ENCODE measurements at regions not wholly inside any gene's neighbourhood (a gene's known extent, or its start where the extent isn't known, plus 50 kb on each side); places are given as distances from the start of the nearest gene placed in this dataset.

DNA sequence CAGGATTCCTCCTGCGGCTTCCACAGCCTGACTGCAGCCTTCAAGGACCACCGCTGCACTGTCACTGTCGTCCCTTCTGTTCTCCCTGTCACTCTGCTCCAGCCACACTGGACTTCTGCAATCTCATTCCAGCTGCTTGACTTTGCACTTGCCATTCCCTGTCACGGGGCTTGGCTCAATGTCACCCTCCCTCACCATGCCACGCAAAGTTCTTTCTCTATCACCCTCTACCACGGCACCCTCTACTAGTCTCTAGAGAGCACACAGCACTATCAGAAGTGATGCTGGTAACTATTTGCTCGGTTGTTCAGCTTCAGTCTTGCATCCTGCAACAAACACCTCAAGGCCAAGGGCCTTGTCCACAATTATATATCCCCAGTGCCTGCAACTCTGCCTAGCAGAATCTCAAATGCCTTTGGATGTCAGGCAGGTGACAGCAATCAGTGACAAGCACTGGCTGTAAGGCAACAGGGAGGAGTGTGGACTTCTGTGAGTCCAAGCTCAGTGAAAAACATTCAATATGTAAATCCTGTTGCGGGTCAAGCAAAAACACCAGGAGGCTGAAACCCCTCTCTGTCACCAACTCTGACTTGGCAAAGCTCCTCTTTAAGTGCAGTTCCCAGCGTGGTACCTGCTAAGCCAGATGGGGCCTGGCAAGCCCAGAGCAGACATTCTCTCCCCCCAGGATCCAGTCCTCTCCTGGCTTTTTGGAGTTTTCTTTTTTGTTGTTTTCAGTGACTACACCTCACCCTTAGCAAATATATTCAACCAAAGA is 259.9 kb downstream of the FGFR2 start:
- WGBS, 2 donors, result 85 to 89% methylated on average over 8 to 9 of the region's 9 CpGs
- ATAC-seq (no peak), DNase-seq (no peak)
- intact Hi-C loops (cut with DNase I), result no loop called here
- Histone ChIP-seq H3K9me3 (no peaks in the 10 kb centered on the region), H3K36me3 (replicated peaks in 1 of 2; ENCODE audit: insufficient read depth in 1 of 2, low read depth in 2 of 2) (no peaks in the 10 kb centered on the region), H3K27ac (no peak overlapping the region), H3K4me3 (no peak overlapping the region), H3K27me3 (no peaks in the 10 kb centered on the region), H3K4me1 (peaks cover 19% of the 10 kb centered on the region)
- TF ChIP-seq, protein P1, sequence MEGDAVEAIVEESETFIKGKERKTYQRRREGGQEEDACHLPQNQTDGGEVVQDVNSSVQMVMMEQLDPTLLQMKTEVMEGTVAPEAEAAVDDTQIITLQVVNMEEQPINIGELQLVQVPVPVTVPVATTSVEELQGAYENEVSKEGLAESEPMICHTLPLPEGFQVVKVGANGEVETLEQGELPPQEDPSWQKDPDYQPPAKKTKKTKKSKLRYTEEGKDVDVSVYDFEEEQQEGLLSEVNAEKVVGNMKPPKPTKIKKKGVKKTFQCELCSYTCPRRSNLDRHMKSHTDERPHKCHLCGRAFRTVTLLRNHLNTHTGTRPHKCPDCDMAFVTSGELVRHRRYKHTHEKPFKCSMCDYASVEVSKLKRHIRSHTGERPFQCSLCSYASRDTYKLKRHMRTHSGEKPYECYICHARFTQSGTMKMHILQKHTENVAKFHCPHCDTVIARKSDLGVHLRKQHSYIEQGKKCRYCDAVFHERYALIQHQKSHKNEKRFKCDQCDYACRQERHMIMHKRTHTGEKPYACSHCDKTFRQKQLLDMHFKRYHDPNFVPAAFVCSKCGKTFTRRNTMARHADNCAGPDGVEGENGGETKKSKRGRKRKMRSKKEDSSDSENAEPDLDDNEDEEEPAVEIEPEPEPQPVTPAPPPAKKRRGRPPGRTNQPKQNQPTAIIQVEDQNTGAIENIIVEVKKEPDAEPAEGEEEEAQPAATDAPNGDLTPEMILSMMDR (IDR thresholded peaks at IDR 0.05), result no peak
- TF ChIP-seq POLR2A (IDR thresholded peaks at IDR 0.05), result no peak

DNA sequence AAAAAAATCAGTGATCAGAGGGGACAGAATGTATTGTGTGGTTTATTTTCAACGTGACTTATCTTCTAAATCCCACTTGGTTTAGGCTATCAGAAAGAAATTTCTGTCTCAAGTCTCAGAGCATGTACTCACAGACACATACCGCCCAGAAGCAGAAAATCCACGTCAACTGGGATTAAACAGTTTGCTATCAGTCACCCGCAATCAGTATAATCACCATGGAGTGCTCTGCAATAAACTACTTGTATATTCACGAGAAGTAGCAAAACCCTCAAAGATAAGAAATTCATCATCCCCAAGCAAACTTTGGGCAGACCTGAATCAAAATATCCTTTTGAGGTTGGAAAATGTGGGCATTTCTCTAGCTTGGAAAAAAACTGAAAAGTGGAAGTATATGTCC is 259.1 kb downstream of the FGFR2 start:
- no peak for ATAC-seq

DNA sequence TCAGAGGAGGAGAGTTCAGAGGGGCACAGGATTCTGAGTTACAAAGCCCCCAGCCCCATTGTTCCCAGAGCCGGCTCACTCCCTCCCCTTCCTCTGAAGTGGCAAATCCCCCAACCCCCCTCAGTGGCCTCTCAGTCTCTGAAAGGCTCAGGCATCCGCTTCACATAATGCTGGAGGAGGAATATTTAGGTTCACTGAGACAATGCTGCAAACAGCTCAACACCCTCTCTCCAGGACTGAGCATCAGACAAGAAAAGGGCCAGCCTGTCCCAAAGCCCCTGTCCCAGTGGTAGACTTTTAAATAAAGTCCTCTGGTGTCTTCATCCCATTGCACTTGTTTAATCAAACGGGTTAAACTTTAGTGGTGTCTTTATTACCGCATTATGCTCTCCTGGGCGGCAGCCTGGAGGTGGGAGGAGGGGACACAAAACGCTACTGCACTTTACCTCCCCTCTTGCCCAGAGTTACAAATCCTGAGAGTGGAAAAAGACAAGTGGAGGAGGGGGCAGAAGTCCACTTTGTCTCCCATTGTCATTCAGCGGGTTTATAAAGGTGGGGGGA is 257.9 kb downstream of the FGFR2 start:
- WGBS, 2 donors, result 39 to 55% methylated on average over 7 of the region's 7 CpGs

More for the DNA sequence above, 259.1 kb downstream of the FGFR2 start:
- no peaks in the 10 kb centered on the region for H3K36me3 ChIP-seq (replicated peaks in 1 of 2; ENCODE audit: insufficient read depth in 1 of 2, low read depth in 2 of 2)
- TF ChIP-seq, protein P1 (IDR thresholded peaks at IDR 0.05), result no peak
- TF ChIP-seq POLR2A (IDR thresholded peaks at IDR 0.05), result no peak
- no peaks in the 10 kb centered on the region for H3K9me3 ChIP-seq
- H3K4me3 ChIP-seq, result no peak overlapping the region
- intact Hi-C loops (cut with DNase I), result no loop called here
- 79% methylated on average over 5 of the region's 5 CpGs for WGBS, 2 donors
- H3K27ac ChIP-seq, result no peak overlapping the region
- no peaks in the 10 kb centered on the region for H3K27me3 ChIP-seq
- no peak for DNase-seq
- H3K4me1 ChIP-seq, result peaks cover 19% of the 10 kb centered on the region

DNA sequence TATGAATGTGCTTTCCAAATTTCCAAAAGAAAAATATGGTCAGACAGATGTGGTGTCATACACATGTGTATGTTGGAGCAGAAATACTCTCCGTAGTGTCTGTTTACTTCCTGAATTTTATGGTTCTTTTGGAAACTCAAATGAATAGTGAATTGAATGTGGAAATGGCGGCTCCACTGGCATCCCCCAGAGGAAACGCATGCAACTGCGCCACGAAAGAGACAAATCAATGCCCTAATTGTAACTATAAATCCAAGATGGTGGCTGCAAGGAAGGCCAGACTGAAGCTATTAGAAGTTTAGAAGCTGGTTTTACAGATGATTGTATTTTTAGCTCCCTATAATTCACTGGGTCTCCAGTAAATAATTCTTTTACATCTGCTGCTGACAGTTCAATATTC is 246.7 kb downstream of the FGFR2 start:
- no peaks in the 10 kb centered on the region for H3K4me1 ChIP-seq
- ATAC-seq (no peak), DNase-seq (no peak)
- no peaks in the 10 kb centered on the region for H3K9me3 ChIP-seq
- no peak overlapping the region for H3K4me3 ChIP-seq
- no peak overlapping the region for H3K27ac ChIP-seq
- intact Hi-C loops (cut with DNase I), result no loop called here
- H3K36me3 ChIP-seq (replicated peaks in 1 of 2; ENCODE audit: insufficient read depth in 1 of 2, low read depth in 2 of 2), result no peaks in the 10 kb centered on the region
- no peaks in the 10 kb centered on the region for H3K27me3 ChIP-seq
- whole genome bisulfite sequencing, 2 donors, result 86 to 91% methylated on average over 5 of the region's 5 CpGs
- TF ChIP-seq, protein P1 (IDR thresholded peaks at IDR 0.05), result no peak
- no peak for TF ChIP-seq POLR2A (IDR thresholded peaks at IDR 0.05)

More for the DNA sequence above, 257.9 kb downstream of the FGFR2 start:
- no peak overlapping the region for H3K4me3 ChIP-seq
- H3K36me3 ChIP-seq (replicated peaks in 1 of 2; ENCODE audit: insufficient read depth in 1 of 2, low read depth in 2 of 2), result no peaks in the 10 kb centered on the region
- H3K9me3 ChIP-seq, result no peaks in the 10 kb centered on the region
- H3K27me3 ChIP-seq, result no peaks in the 10 kb centered on the region
- TF ChIP-seq, protein P1 (IDR thresholded peaks at IDR 0.05), result no peak
- no peak for TF ChIP-seq POLR2A (IDR thresholded peaks at IDR 0.05)
- H3K27ac ChIP-seq, result no peak overlapping the region
- intact Hi-C loops (cut with DNase I), result no loop called here
- DNase-seq (no peak), ATAC-seq (no peak)
- peaks cover 15% of the 10 kb centered on the region for H3K4me1 ChIP-seq
